Astrocyte (in vitro differentiated cells and primary cell): ENCODE measurements at regions not wholly inside any gene's neighbourhood (a gene's known extent, or its start where the extent isn't known, plus 50 kb on each side); places are given as distances from the start of the nearest gene placed in this dataset.
"Not testable (repeated sequence)": the region's sequence is repeated elsewhere in the genome, so short reads cannot be mapped to it uniquely, and the experiment has no call there.

Experiments used
- DNase-seq: peaks from one replicate; pipeline ENCODE4 v3.0.0-alpha.2; 2010; ENCODE audit warnings: low read depth
- FAIRE-seq: peaks from 2 replicates; lab custom pipeline; 2011; peaks lifted over from hg19 to GRCh38; lab: Jason Lieb, UNC
- H2AFZ ChIP-seq: 2 replicates; pipeline ENCODE4 v1.6.0; 2012; ENCODE audit warnings: low read depth, low read length, inconsistent platforms
- H3K27ac ChIP-seq: 2 replicates; pipeline ENCODE4 v1.5.1; 2011; ENCODE audit warnings: low read depth, low read length, inconsistent platforms
- H3K27me3 ChIP-seq: 2 replicates; pipeline ENCODE4 v1.6.0; 2011; ENCODE audit warnings: low read length, inconsistent platforms; ENCODE audit not compliant: insufficient read depth
- H3K36me3 ChIP-seq: 2 replicates; pipeline ENCODE4 v1.5.1; 2011; ENCODE audit warnings: low read length, inconsistent platforms; ENCODE audit not compliant: insufficient read depth
- H3K4me1 ChIP-seq: 2 replicates; pipeline ENCODE4 v1.5.1; 2011; ENCODE audit warnings: low read length, inconsistent platforms; ENCODE audit not compliant: insufficient read depth
- H3K4me2 ChIP-seq: 2 replicates; pipeline ENCODE4 v1.6.0; 2012; ENCODE audit warnings: low read length, inconsistent platforms
- H3K4me3 ChIP-seq: 2 replicates; pipeline ENCODE4 v1.5.1; 2011; ENCODE audit warnings: low read depth, mild to moderate bottlenecking, low read length, inconsistent platforms; ENCODE audit not compliant: insufficient read depth
- H3K79me2 ChIP-seq: 2 replicates; pipeline ENCODE4 v1.6.0; 2012; ENCODE audit warnings: mild to moderate bottlenecking, low read length, inconsistent platforms; ENCODE audit not compliant: insufficient read depth
- H3K9ac ChIP-seq: 2 replicates; pipeline ENCODE4 v1.6.0; 2012; ENCODE audit warnings: mild to moderate bottlenecking, low read length, inconsistent platforms
- H3K9me3 ChIP-seq: 2 replicates; pipeline ENCODE4 v1.5.1; 2012; ENCODE audit warnings: low read depth, mild to moderate bottlenecking, low read length, inconsistent platforms; ENCODE audit not compliant: insufficient read depth
- H4K20me1 ChIP-seq: 2 replicates; pipeline ENCODE4 v1.6.0; 2012; ENCODE audit warnings: low read length, inconsistent platforms; ENCODE audit not compliant: insufficient read depth
- H3K27ac Mint-ChIP-seq: one replicate; pipeline ENCODE4 v1.8.0; 2021; ENCODE audit warnings: mild to moderate bottlenecking, mixed read lengths; ENCODE audit not compliant: unreplicated experiment
- H3K27me3 Mint-ChIP-seq: one replicate; pipeline ENCODE4 v1.8.0; 2021; ENCODE audit warnings: low read depth, mixed read lengths; ENCODE audit not compliant: unreplicated experiment
- H3K36me3 Mint-ChIP-seq: one replicate; pipeline ENCODE4 v1.8.0; 2021; ENCODE audit warnings: low read depth, mixed read lengths; ENCODE audit not compliant: unreplicated experiment
- H3K4me1 Mint-ChIP-seq: one replicate; pipeline ENCODE4 v1.8.0; 2021; ENCODE audit warnings: low read depth, mixed read lengths; ENCODE audit not compliant: unreplicated experiment
- H3K4me3 Mint-ChIP-seq: one replicate; pipeline ENCODE4 v1.8.0; 2021; ENCODE audit warnings: mild to moderate bottlenecking, moderate library complexity, mixed read lengths; ENCODE audit not compliant: unreplicated experiment
- H3K9me3 Mint-ChIP-seq: one replicate; pipeline ENCODE4 v1.8.0; 2021; ENCODE audit warnings: mild to moderate bottlenecking, mixed read lengths; ENCODE audit not compliant: unreplicated experiment
- EZH2 ChIP-seq: IDR thresholded peaks from 2 replicates; pipeline ENCODE4 v1.6.1; 2012; ENCODE audit warnings: mild to moderate bottlenecking, low read length, inconsistent platforms; ENCODE audit not compliant: insufficient read depth
- TF ChIP-seq, protein P1 (sequence below): IDR thresholded peaks from 2 replicates; pipeline ENCODE4 v1.5.1; 2011; ENCODE audit warnings: low read depth, mild to moderate bottlenecking, inconsistent platforms, low read length, moderate library complexity; ENCODE audit not compliant: insufficient read depth

GRCh38 chr22:49701380-49702067 lies 126.1 kb downstream of the BRD1 start:
- no peaks in the 10 kb centered on the region for H3K36me3 Mint-ChIP-seq
- Histone ChIP-seq H3K27ac (no peak overlapping the region), H3K4me1 (no peaks in the 10 kb centered on the region), H2AFZ (no peak overlapping the region), H3K79me2 (no peaks in the 10 kb centered on the region), H3K9ac (no peak overlapping the region), H3K9me3 (peaks cover 4% of the 10 kb centered on the region), H3K4me3 (no peak overlapping the region), H3K36me3 (no peaks in the 10 kb centered on the region), H3K4me2 (no peak overlapping the region), H4K20me1 (no peaks in the 10 kb centered on the region), H3K27me3 (no peaks in the 10 kb centered on the region)
- peaks cover 26% of the 10 kb centered on the region for H3K27me3 Mint-ChIP-seq
- no peak overlapping the region for H3K4me3 Mint-ChIP-seq
- no peak overlapping the region for H3K27ac Mint-ChIP-seq
- DNase-seq, result no peak
- peaks cover 9% of the 10 kb centered on the region for H3K9me3 Mint-ChIP-seq
- TF ChIP-seq EZH2, result no peak
- TF ChIP-seq, protein P1, sequence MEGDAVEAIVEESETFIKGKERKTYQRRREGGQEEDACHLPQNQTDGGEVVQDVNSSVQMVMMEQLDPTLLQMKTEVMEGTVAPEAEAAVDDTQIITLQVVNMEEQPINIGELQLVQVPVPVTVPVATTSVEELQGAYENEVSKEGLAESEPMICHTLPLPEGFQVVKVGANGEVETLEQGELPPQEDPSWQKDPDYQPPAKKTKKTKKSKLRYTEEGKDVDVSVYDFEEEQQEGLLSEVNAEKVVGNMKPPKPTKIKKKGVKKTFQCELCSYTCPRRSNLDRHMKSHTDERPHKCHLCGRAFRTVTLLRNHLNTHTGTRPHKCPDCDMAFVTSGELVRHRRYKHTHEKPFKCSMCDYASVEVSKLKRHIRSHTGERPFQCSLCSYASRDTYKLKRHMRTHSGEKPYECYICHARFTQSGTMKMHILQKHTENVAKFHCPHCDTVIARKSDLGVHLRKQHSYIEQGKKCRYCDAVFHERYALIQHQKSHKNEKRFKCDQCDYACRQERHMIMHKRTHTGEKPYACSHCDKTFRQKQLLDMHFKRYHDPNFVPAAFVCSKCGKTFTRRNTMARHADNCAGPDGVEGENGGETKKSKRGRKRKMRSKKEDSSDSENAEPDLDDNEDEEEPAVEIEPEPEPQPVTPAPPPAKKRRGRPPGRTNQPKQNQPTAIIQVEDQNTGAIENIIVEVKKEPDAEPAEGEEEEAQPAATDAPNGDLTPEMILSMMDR, result peak; percentile 30
- no peaks in the 10 kb centered on the region for H3K4me1 Mint-ChIP-seq
- FAIRE-seq, result no peak

DNA sequence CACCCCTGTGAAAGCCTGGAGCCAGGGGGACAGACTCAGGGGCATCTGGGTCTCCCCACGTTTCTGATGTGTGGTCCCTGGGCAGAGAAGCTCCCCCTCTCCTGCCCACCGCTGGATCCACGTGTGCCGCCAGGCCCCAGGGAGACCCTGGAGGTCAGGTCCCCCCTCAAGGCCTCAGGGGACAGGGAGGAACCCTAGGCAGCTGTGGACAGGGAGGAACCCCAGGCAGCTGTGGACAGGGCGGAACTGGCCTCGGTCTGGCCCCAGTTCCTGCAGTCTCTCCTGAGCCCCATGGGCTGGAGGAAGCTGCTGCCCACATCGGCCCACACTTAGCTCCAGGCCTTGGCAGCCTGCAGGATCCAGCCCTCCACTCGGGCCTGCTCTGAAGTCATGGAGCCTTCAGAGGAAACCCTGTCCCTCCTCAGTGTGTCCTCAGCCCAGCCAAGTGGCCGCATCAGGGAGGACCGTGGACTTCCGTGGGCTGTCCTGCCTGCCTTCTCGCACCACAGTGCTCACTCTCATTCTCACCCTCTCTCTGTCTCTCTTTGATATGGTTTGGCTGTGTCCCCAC lies 127.7 kb downstream of the BRD1 start:
- Histone ChIP-seq H3K27ac (no peak overlapping the region), H3K27me3 (no peaks in the 10 kb centered on the region), H3K4me3 (no peak overlapping the region), H3K4me1 (no peaks in the 10 kb centered on the region), H3K9ac (no peak overlapping the region), H3K9me3 (peaks cover 4% of the 10 kb centered on the region), H3K36me3 (no peaks in the 10 kb centered on the region), H2AFZ (no peak overlapping the region), H4K20me1 (no peaks in the 10 kb centered on the region), H3K4me2 (no peak overlapping the region), H3K79me2 (no peaks in the 10 kb centered on the region)
- Mint-ChIP-seq H3K27ac (no peak overlapping the region), H3K4me3 (no peak overlapping the region), H3K27me3 (peaks cover 28% of the 10 kb centered on the region), H3K9me3 (peaks cover 9% of the 10 kb centered on the region), H3K4me1 (no peaks in the 10 kb centered on the region), H3K36me3 (no peaks in the 10 kb centered on the region)
- FAIRE-seq (no peak), DNase-seq (no peak)
- TF ChIP-seq, protein P1, result no peak
- no peak for TF ChIP-seq EZH2

- Mint-ChIP-seq H3K4me3 (no peak overlapping the region), H3K27me3 (peaks cover 28% of the 10 kb centered on the region), H3K4me1 (no peaks in the 10 kb centered on the region), H3K27ac (no peak overlapping the region), H3K9me3 (peaks cover 9% of the 10 kb centered on the region), H3K36me3 (no peaks in the 10 kb centered on the region)
- Histone ChIP-seq H4K20me1 (no peaks in the 10 kb centered on the region), H3K36me3 (no peaks in the 10 kb centered on the region), H3K27me3 (no peaks in the 10 kb centered on the region), H2AFZ (no peak overlapping the region), H3K9me3 (peaks cover 4% of the 10 kb centered on the region), H3K4me1 (no peaks in the 10 kb centered on the region), H3K4me3 (no peak overlapping the region), H3K79me2 (no peaks in the 10 kb centered on the region), H3K27ac (no peak overlapping the region), H3K9ac (no peak overlapping the region), H3K4me2 (no peak overlapping the region)
- DNase-seq, result no peak
- no peak for FAIRE-seq
- TF ChIP-seq EZH2, result no peak
- TF ChIP-seq, protein P1, result no peak
Measured at GRCh38 chr22:49699476-49699875, 128.2 kb downstream of the BRD1 start.

GRCh38 chr22:49698616-49699015 lies 129.1 kb downstream of the BRD1 start:
- not testable (repeated sequence) for H3K27ac ChIP-seq, H3K9me3 ChIP-seq, FAIRE-seq, H3K9me3 Mint-ChIP-seq, H3K27ac Mint-ChIP-seq, H3K4me1 ChIP-seq, H3K4me2 ChIP-seq, H4K20me1 ChIP-seq, H3K9ac ChIP-seq, H3K4me1 Mint-ChIP-seq, H3K4me3 ChIP-seq, H2AFZ ChIP-seq, H3K79me2 ChIP-seq, H3K36me3 Mint-ChIP-seq, DNase-seq, H3K4me3 Mint-ChIP-seq, H3K36me3 ChIP-seq, H3K27me3 ChIP-seq
- H3K27me3 Mint-ChIP-seq, result peaks cover 27% of the 10 kb centered on the region
